Activated naive CD4-positive, alpha-beta T cell treated with anti-CD3 and anti-CD28 coated beads for 36 hours (primary cell): ENCODE measurements at regions not wholly inside any gene's neighbourhood (a gene's known extent, or its start where the extent isn't known, plus 50 kb on each side); places are given as distances from the start of the nearest gene placed in this dataset.

Source experiments
- CTCF ChIA-PET: fragments of 350-600 bp; sonication (Branson Sonifier 250); formaldehyde crosslinking; loops from one replicate; lab custom pipeline; 2021; ENCODE audit warnings: antibody characterized with exemption; lab: Charles Lee
- DNase-seq: peaks from one replicate; pipeline ENCODE4 v3.0.0-alpha.2; 2020
- H3K27ac Mint-ChIP-seq: one replicate; pipeline ENCODE4 v1.8.0; 2021; ENCODE audit warnings: mild to moderate bottlenecking, mixed read lengths
- H3K27me3 Mint-ChIP-seq: one replicate; pipeline ENCODE4 v1.8.0; 2021; ENCODE audit warnings: low read depth, mixed read lengths
- H3K36me3 Mint-ChIP-seq: one replicate; pipeline ENCODE4 v1.8.0; 2021; ENCODE audit warnings: low read depth, mixed read lengths
- H3K4me1 Mint-ChIP-seq: one replicate; pipeline ENCODE4 v1.8.0; 2021; ENCODE audit warnings: low read depth, mixed read lengths
- H3K4me3 Mint-ChIP-seq: one replicate; pipeline ENCODE4 v1.8.0; 2021; ENCODE audit warnings: mild to moderate bottlenecking, moderate library complexity, mixed read lengths
- H3K9me3 Mint-ChIP-seq: one replicate; pipeline ENCODE4 v1.8.0; 2021; ENCODE audit warnings: mixed read lengths
- intact Hi-C: fragments of 100-400 bp; cut with micrococcal nuclease; formaldehyde crosslinking; loops from one replicate; pipeline ENCODE4 v1.15.1; 2023

- Mint-ChIP-seq H3K4me3 (no peak overlapping the region), H3K27me3 (no peaks in the 10 kb centered on the region), H3K36me3 (no peaks in the 10 kb centered on the region), H3K27ac (no peak overlapping the region), H3K4me1 (peaks cover 29% of the 10 kb centered on the region), H3K9me3 (no peaks in the 10 kb centered on the region)
- CTCF ChIA-PET = no interaction called here
- no peak for DNase-seq
- intact Hi-C loops = no loop called here
These were observed 425.1 kb upstream of the MGMT start for GRCh38 chr10:129041916-129042315.

- H3K27ac Mint-ChIP-seq = no peak overlapping the region
- H3K4me3 Mint-ChIP-seq = peak overlapping the region; percentile 63
- CTCF ChIA-PET = interaction anchor here (1.2 kb wide), 1 partner anchor 11 kb away, joined by 4 read pairs; no protein-coding TSS in a partner anchor
- H3K27me3 Mint-ChIP-seq = no peaks in the 10 kb centered on the region
- no peaks in the 10 kb centered on the region for H3K9me3 Mint-ChIP-seq
- DNase-seq = peak; percentile 45
- peaks cover 20% of the 10 kb centered on the region for H3K4me1 Mint-ChIP-seq
- intact Hi-C loops = no loop called here
- no peaks in the 10 kb centered on the region for H3K36me3 Mint-ChIP-seq
These were observed 424.1 kb upstream of the MGMT start for GRCh38 chr10:129042776-129043595.

GRCh38 chr10:129043691-129044090 is 423.4 kb upstream of the MGMT start:
- H3K27ac Mint-ChIP-seq = no peak overlapping the region
- no peak for DNase-seq
- H3K4me1 Mint-ChIP-seq = peaks cover 15% of the 10 kb centered on the region
- H3K36me3 Mint-ChIP-seq = no peaks in the 10 kb centered on the region
- no peaks in the 10 kb centered on the region for H3K9me3 Mint-ChIP-seq
- intact Hi-C loops = no loop called here
- H3K4me3 Mint-ChIP-seq = no peak overlapping the region
- no peaks in the 10 kb centered on the region for H3K27me3 Mint-ChIP-seq
- CTCF ChIA-PET = interaction anchor here (1.2 kb wide), 1 partner anchor 12 kb away, joined by 4 read pairs; no protein-coding TSS in a partner anchor

- Mint-ChIP-seq H3K4me1 (peaks cover 11% of the 10 kb centered on the region), H3K27ac (no peak overlapping the region), H3K27me3 (no peaks in the 10 kb centered on the region), H3K4me3 (no peak overlapping the region), H3K36me3 (no peaks in the 10 kb centered on the region), H3K9me3 (no peaks in the 10 kb centered on the region)
- intact Hi-C loops = no loop called here
- CTCF ChIA-PET = no interaction called here
- DNase-seq = no peak
These were observed 421.4 kb upstream of the MGMT start for GRCh38 chr10:129045599-129045998.

GRCh38 chr10:129046065-129046681 is 420.9 kb upstream of the MGMT start:
- no peak for DNase-seq
- no peak overlapping the region for H3K4me3 Mint-ChIP-seq
- H3K9me3 Mint-ChIP-seq = no peaks in the 10 kb centered on the region
- H3K27ac Mint-ChIP-seq = no peak overlapping the region
- no peaks in the 10 kb centered on the region for H3K27me3 Mint-ChIP-seq
- intact Hi-C loops = no loop called here
- H3K36me3 Mint-ChIP-seq = no peaks in the 10 kb centered on the region
- CTCF ChIA-PET = no interaction called here
- H3K4me1 Mint-ChIP-seq = peaks cover 11% of the 10 kb centered on the region

GRCh38 chr10:129046962-129047361 is 420.1 kb upstream of the MGMT start:
- Mint-ChIP-seq H3K4me1 (peaks cover 11% of the 10 kb centered on the region), H3K36me3 (no peaks in the 10 kb centered on the region), H3K27ac (no peak overlapping the region), H3K4me3 (no peak overlapping the region), H3K9me3 (no peaks in the 10 kb centered on the region), H3K27me3 (no peaks in the 10 kb centered on the region)
- CTCF ChIA-PET = no interaction called here
- DNase-seq = no peak
- intact Hi-C loops = no loop called here

GRCh38 chr10:129047600-129047999 is 419.4 kb upstream of the MGMT start:
- Mint-ChIP-seq H3K9me3 (no peaks in the 10 kb centered on the region), H3K4me3 (no peak overlapping the region), H3K27ac (no peak overlapping the region), H3K36me3 (no peaks in the 10 kb centered on the region), H3K27me3 (no peaks in the 10 kb centered on the region), H3K4me1 (peaks cover 7% of the 10 kb centered on the region)
- DNase-seq = no peak
- intact Hi-C loops = no loop called here
- CTCF ChIA-PET = no interaction called here

- Mint-ChIP-seq H3K36me3 (no peaks in the 10 kb centered on the region), H3K9me3 (no peaks in the 10 kb centered on the region), H3K27ac (no peak overlapping the region), H3K4me3 (no peak overlapping the region), H3K4me1 (no peaks in the 10 kb centered on the region), H3K27me3 (no peaks in the 10 kb centered on the region)
- CTCF ChIA-PET = no interaction called here
- no peak for DNase-seq
- intact Hi-C loops = no loop called here
These were observed 418.5 kb upstream of the MGMT start for GRCh38 chr10:129048513-129048912.

GRCh38 chr10:129049501-129049900 is 417.5 kb upstream of the MGMT start:
- CTCF ChIA-PET = no interaction called here
- Mint-ChIP-seq H3K27ac (no peak overlapping the region), H3K36me3 (no peaks in the 10 kb centered on the region), H3K4me1 (no peaks in the 10 kb centered on the region), H3K4me3 (no peak overlapping the region), H3K27me3 (no peaks in the 10 kb centered on the region), H3K9me3 (no peaks in the 10 kb centered on the region)
- intact Hi-C loops = no loop called here
- DNase-seq = no peak

DNA sequence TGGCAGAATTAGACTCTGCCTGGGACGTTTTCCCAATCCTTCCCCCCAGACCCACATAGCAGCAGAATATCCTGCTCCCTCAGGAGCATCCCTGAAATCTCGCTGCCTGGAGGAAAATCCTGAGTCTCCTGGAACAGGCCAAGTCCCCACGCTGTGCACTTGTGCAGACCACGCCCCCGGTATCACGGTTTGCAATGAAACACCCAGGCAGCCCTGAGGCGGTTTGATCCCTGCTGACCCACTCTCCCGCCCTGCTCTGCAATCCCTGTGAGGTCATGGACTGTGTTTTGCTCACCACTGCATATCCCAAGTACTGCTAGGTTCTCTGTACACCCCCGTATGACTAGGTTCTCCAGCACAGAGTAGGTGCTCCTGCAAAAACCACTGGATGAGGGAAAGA is 411.8 kb upstream of the MGMT start:
- DNase-seq = no peak
- CTCF ChIA-PET = no interaction called here
- Mint-ChIP-seq H3K36me3 (no peaks in the 10 kb centered on the region), H3K4me1 (peaks cover 33% of the 10 kb centered on the region), H3K27ac (no peak overlapping the region), H3K4me3 (no peak overlapping the region), H3K27me3 (no peaks in the 10 kb centered on the region), H3K9me3 (no peaks in the 10 kb centered on the region)
- intact Hi-C loops = loop anchor here (5.0 kb wide), 1 partner anchor 47 kb away; no protein-coding TSS in a partner anchor

GRCh38 chr10:129055986-129056385 is 411.1 kb upstream of the MGMT start:
- no peak overlapping the region for H3K27ac Mint-ChIP-seq
- CTCF ChIA-PET = no interaction called here
- H3K27me3 Mint-ChIP-seq = no peaks in the 10 kb centered on the region
- H3K4me3 Mint-ChIP-seq = no peak overlapping the region
- DNase-seq = no peak
- intact Hi-C loops = loop anchor here (5.0 kb wide), 1 partner anchor 46 kb away; no protein-coding TSS in a partner anchor
- H3K9me3 Mint-ChIP-seq = no peaks in the 10 kb centered on the region
- H3K4me1 Mint-ChIP-seq = peaks cover 35% of the 10 kb centered on the region
- H3K36me3 Mint-ChIP-seq = no peaks in the 10 kb centered on the region

DNA sequence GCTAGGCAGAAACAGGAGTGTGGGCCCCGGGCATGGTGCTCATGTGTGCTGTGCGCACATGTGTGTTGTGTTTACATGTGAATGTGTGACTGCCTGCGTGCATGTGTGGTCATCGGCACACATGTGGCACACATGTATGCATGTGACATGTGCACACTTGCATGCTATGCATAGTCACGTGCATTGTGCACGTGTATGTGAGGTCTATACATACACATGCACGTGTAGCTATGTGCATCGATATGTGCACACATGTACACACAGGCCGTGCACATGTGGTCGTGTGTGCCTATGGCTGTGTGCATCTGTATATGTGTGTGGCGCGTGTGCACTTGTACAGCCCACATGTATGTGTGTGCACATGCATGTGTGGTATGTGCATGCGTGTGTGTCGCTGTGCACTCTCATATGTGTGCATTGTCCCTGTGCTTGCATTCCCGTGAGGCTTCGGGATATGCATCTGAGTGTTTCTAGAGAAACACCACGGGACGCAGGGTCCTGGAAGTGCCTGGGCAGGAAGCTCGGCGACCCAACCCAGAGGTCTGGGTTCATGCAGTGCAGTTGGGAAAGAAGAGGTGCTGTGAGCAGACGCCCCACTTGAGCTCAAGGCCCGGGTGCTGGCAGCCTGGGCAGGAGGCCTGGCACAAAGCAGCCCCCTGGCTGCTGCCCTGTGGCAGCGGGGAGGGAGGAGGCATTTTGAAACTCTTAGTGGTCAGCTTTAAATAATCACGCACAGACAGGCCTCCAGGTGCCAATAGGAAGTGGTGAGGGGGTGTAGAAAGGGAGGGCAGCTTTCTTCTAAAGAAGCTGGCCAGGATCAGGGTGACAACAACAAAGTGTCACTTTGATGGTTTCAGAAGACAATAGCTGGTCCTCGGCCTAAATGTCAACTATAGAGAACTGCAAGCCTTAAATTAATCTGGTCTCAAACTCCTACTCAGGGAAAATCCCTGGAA is 410.0 kb upstream of the MGMT start:
- Mint-ChIP-seq H3K4me1 (peaks cover 35% of the 10 kb centered on the region), H3K36me3 (no peaks in the 10 kb centered on the region)
- CTCF ChIA-PET = interaction anchor here (1.1 kb wide), 1 partner anchor 22 kb away, joined by 3 read pairs; no protein-coding TSS in a partner anchor

More for the DNA sequence above, 410.0 kb upstream of the MGMT start:
- Mint-ChIP-seq H3K9me3 (no peaks in the 10 kb centered on the region), H3K27ac (no peak overlapping the region), H3K4me3 (no peak overlapping the region), H3K27me3 (no peaks in the 10 kb centered on the region)
- no peak for DNase-seq
- intact Hi-C loops = loop anchor here (5.0 kb wide), 1 partner anchor 45 kb away; no protein-coding TSS in a partner anchor
